Stimulated activated CD4-positive, alpha-beta T cell treated with anti-CD3 and anti-CD28 coated beads, TNF-alpha, amount 100 ng/mL, for 1 hour (primary cell): ENCODE measurements at regions not wholly inside any gene's neighbourhood (a gene's known extent, or its start where the extent isn't known, plus 50 kb on each side); places are given as distances from the start of the nearest gene placed in this dataset.
"Not testable (repeated sequence)": the region's sequence is repeated elsewhere in the genome, so short reads cannot be mapped to it uniquely, and the experiment has no call there.

Source experiments
- DNase-seq, 3 donors: peaks; one replicate each; pipeline ENCODE4 v3.0.0-alpha.2; 2020; ENCODE audit warnings: low read depth in 3 of 3, low spot score in 1 of 3

DNA sequence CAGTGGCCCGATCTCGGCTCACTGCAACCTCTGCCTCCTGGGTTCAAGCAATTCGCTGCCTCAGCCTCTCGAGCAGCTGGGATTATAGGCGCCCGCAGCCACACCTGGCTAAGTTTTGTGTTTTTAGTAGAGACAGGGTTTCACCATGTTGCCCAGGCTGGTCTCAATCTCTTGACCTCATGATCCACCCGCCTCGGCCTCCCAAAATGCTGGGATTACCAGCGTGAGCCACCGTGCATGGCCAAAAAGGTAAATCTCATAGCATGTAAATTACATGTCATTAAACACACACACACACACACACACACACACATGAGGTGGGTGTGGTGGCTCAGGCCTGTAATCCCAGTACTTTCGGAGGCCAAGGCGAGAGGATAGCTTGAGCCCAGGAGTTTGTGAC, 53.7 kb upstream of the SEPTIN5 start:
- not testable (repeated sequence) for DNase-seq

DNA sequence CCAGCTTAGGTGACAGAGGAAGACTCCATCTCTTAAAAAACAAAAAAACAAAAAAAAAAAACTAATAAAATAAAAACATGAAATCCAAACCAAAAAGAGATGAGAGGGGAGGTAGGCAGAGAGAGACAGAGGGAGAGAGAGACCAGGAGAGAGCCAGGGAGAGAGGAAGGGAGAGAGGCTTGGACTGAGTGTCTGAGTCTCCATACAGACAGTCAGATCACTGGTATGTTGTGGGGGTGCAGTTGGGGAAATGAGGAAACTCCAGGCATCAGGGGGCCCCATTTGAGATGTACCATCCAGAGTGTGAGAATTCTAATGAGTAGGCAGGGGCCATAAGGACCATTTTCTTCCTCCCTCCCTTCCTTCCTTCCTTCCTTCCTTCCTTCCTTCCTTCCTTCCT, 53.1 kb upstream of the SEPTIN5 start:
- DNase-seq = no peak

DNA sequence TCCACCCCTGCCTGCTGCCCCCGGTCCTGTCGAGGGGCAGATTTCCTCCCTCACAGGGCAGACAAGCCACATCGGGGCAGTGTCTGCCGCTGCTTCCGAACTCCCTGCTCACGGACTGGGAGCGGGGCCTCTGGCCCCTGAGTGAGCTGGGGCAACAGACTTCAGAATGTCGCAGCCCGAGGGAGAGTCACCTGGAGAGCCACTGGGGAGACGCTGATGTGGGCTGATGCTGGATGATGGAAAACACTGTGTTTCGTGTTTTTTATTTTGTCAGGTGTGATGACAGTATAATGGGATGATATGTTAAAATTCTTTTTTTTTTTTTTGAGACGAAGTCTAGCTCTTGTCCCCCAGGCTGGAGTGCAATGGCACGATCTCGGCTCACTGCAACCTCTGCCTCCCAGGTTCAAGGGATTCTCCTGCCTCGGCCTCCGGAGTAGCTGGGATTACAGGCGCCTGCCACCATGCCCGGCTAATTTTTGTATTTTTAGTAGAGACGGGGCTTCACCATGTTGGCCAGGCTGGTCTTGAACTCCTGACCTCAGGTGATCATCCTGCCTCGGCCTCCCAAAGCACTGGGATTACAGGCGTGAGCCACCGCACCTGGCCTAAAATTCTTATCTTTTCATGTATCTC, 52.1 kb upstream of the SEPTIN5 start:
- DNase-seq = not testable (repeated sequence)

DNA sequence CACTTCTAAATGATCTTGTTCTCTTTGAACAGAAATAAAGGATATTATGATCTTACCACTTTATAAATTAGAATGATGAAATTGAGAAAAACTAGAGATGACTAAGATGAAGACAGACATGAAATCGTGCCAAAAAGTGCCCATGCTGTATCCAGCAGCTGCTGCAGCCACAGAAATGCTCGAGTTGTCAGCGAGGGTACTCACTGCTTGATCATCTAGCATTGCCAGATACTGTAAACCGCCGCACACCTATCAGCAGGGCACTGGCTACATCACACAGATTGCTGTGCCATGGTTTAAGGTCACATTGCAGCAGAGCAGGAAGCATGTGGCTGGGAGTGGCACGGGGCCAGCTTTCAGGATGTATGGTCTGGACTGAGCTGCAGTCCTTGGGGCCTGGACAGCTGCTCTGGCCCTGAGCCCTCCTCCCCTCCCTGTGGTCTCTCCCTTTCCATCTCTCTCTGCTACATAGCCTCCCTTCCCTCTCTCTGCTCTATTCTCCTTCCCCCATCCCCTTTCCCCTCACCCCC, 51.0 kb upstream of the SEPTIN5 start:
- DNase-seq = no peak

DNA sequence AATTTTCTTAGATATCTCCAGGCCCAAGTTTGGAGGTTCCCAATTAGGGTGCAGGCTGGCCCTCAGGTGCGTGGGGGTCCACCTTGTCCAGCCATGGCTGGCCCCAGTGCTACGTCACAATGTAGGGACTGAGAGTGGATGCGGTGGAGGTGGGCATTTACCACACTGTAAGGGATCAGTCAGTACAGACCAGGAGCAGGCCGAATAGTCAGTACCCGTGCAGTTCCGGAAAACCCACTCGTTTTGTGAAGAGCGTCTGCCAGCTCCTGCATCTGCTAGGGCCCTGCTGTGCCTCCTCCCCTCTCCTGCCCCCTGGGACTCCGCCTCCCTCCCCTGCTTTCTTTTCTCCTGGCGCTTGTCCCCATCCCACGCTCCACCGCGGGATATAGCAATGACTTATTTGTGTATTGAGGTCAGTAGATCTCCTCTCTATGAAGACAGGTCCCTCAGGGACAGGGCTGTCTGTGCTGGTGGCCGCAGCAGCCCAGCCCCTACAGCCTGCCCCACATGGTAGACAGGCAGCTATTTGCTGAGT, 50.4 kb upstream of the SEPTIN5 start:
- DNase-seq = no peak

DNA sequence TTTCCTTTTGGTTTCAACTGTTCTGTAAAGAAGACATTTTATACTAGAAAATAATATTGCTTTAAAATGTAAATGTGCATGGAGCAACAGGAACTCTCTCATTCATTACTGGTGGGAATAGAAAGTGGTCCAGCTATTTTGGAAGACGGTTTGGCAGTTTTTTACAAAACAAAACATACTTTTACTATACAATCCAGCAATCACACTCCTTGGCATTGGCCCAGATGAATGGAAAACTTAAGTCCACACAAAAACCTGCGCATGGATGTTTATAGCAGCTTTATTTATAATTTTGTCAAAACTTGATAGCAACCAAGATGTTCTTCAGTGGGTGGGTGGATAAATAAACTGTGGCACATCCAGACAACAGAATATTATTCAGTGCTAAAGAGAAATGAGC, 49.9 kb upstream of the SEPTIN5 start:
- DNase-seq = no peak
